Keratinocyte (primary cell): ENCODE measurements at regions not wholly inside any gene's neighbourhood (a gene's known extent, or its start where the extent isn't known, plus 50 kb on each side); places are given as distances from the start of the nearest gene placed in this dataset.

Experiments used
- DNase-seq: peaks from one replicate; pipeline ENCODE4 v3.0.0-alpha.2; 2011; ENCODE audit warnings: low read depth, missing footprints, low spot score
- FAIRE-seq: peaks from 2 replicates; lab custom pipeline; 2011; peaks lifted over from hg19 to GRCh38; lab: Jason Lieb, UNC
- H2AFZ ChIP-seq: 2 replicates; pipeline ENCODE4 v1.6.0; 2012; ENCODE audit warnings: low read length, control low read depth, inconsistent platforms; ENCODE audit not compliant: control insufficient read depth
- H3K27ac ChIP-seq: 2 replicates; pipeline ENCODE4 v1.5.1; 2011; ENCODE audit warnings: low read length; ENCODE audit not compliant: control insufficient read depth, insufficient read depth
- H3K27me3 ChIP-seq: 3 replicates; pipeline ENCODE4 v1.6.0; 2011; ENCODE audit warnings: low read length; ENCODE audit not compliant: control insufficient read depth, insufficient read depth; ENCODE audit errors: extremely low read depth
- H3K36me3 ChIP-seq, 2 experiments: 2 replicates in 1 of 2; 3 replicates in 1 of 2; pipeline ENCODE4 v1.5.1; 2011; ENCODE audit warnings: low read length in 2 of 2, mild to moderate bottlenecking in 1 of 2; ENCODE audit not compliant: control insufficient read depth in 2 of 2, insufficient read depth in 2 of 2; ENCODE audit errors: extremely low read depth in 1 of 2
- H3K4me1 ChIP-seq: 3 replicates; pipeline ENCODE4 v1.5.1; 2011; ENCODE audit warnings: low read length; ENCODE audit not compliant: control insufficient read depth, insufficient read depth; ENCODE audit errors: extremely low read depth
- H3K4me2 ChIP-seq: 3 replicates; pipeline ENCODE4 v1.6.0; 2011; ENCODE audit warnings: low read depth, low read length; ENCODE audit not compliant: control insufficient read depth, insufficient read depth; ENCODE audit errors: extremely low read depth
- H3K4me3 ChIP-seq, 3 experiments: fragments of 200-600 bp in 1 of 3; sonication (generic) in 1 of 3; 2 replicates in 2 of 3; 3 replicates in 1 of 3; pipeline ENCODE4 v1.5.1; 2011 to 2016; ENCODE audit warnings: low read length in 3 of 3, mild to moderate bottlenecking in 3 of 3, control low read depth in 2 of 3, inconsistent platforms in 1 of 3, low read depth in 1 of 3, mixed read lengths in 1 of 3, mixed run types in 1 of 3, moderate library complexity in 1 of 3; ENCODE audit not compliant: control insufficient read depth in 2 of 3, insufficient read depth in 2 of 3; ENCODE audit errors: extremely low read depth in 1 of 3
- H3K79me2 ChIP-seq: 2 replicates; pipeline ENCODE4 v1.6.0; 2012; ENCODE audit warnings: low read length; ENCODE audit not compliant: control insufficient read depth, insufficient read depth
- H3K9ac ChIP-seq: 3 replicates; pipeline ENCODE4 v1.6.0; 2011; ENCODE audit warnings: low read length; ENCODE audit not compliant: control insufficient read depth, insufficient read depth; ENCODE audit errors: extremely low read depth
- H3K9me1 ChIP-seq: 3 replicates; pipeline ENCODE4 v1.6.0; 2011; ENCODE audit warnings: low read length; ENCODE audit not compliant: control insufficient read depth, insufficient read depth; ENCODE audit errors: extremely low read depth
- H3K9me3 ChIP-seq: 2 replicates; pipeline ENCODE4 v1.5.1; 2012; ENCODE audit warnings: low read depth, low read length; ENCODE audit not compliant: control insufficient read depth
- H4K20me1 ChIP-seq: 3 replicates; pipeline ENCODE4 v1.6.0; 2011; ENCODE audit warnings: low read length; ENCODE audit not compliant: control insufficient read depth, insufficient read depth; ENCODE audit errors: extremely low read depth
- EZH2 ChIP-seq: IDR thresholded peaks from one replicate; pipeline ENCODE4 v1.6.1; 2012; ENCODE audit warnings: inconsistent platforms, mild to moderate bottlenecking, low read length, moderate library complexity
- dilution Hi-C: fragments of 300-500 bp; cut with MboI; formaldehyde crosslinking; loops from one replicate; pipeline ENCODE4 v1.7.0; 2020; ENCODE audit warnings: low sequenced_read_pairs; ENCODE audit not compliant: extremely low pct_ligation_motif_present
- TF ChIP-seq, protein P1 (sequence below), 3 experiments: IDR thresholded peaks in 1 of 3; conservative IDR thresholded peaks in 1 of 3; optimal IDR thresholded peaks in 1 of 3; 2 replicates in 2 of 3; 3 replicates in 1 of 3; pipeline versions ENCODE3 to v1.5.1; 2011; ENCODE audit warnings: low read length in 3 of 3, mild to moderate bottlenecking in 3 of 3, moderate library complexity in 2 of 3, control low read depth in 1 of 3, inconsistent platforms in 1 of 3; ENCODE audit not compliant: insufficient read depth in 2 of 3; ENCODE audit errors: extremely low read depth in 1 of 3

DNA sequence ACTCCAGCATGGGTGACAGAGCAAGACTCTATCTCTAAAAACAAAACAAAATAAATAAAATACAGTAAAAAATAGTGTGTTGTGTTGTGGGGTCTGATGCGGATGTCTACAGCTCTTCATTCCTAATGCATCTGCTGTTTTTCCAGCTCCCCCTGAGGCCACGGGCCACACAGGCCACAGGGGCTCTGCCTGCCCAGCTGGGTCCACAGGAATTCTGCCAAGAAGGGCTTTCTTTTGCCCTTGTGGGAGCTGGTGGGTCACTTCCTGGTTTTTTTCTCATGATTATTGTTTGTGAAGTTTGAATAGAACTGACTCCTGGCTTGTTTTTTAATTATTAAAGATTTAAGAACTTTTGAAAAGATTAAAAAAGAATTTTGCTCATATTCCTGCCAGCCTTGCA is 67.4 kb upstream of the CLDN5 start:
- dilution Hi-C loops: no loop called here

DNA sequence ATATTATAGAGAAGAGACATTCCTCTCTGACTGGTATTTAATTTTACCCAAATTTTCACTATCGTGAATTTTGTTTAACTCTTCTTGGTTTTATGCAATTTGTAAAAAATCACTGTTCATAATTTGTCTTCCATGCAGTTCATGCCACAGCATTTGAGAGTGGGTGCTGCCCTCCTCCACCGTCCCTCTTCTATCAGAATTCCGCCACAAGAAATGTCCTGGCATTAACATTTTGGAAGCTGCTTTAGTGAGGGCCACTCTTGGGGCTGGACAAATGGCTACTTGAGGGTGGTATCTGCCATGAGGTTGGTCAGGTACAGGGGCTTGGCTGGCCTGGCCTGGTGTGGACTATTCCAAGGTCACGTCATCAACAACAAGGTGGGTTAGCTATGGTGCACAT is 68.3 kb upstream of the CLDN5 start:
- H3K9me1 ChIP-seq: no peaks in the 10 kb centered on the region
- TF ChIP-seq, protein P1, sequence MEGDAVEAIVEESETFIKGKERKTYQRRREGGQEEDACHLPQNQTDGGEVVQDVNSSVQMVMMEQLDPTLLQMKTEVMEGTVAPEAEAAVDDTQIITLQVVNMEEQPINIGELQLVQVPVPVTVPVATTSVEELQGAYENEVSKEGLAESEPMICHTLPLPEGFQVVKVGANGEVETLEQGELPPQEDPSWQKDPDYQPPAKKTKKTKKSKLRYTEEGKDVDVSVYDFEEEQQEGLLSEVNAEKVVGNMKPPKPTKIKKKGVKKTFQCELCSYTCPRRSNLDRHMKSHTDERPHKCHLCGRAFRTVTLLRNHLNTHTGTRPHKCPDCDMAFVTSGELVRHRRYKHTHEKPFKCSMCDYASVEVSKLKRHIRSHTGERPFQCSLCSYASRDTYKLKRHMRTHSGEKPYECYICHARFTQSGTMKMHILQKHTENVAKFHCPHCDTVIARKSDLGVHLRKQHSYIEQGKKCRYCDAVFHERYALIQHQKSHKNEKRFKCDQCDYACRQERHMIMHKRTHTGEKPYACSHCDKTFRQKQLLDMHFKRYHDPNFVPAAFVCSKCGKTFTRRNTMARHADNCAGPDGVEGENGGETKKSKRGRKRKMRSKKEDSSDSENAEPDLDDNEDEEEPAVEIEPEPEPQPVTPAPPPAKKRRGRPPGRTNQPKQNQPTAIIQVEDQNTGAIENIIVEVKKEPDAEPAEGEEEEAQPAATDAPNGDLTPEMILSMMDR (optimal IDR thresholded peaks at IDR 0.05 in 1 of 3, IDR thresholded peaks at IDR 0.05 in 1 of 3, conservative IDR thresholded peaks at IDR 0.05 in 1 of 3; ENCODE audit: extremely low read depth in 1 of 3, insufficient read depth in 2 of 3, low read length in 3 of 3): no peak
- no peak for TF ChIP-seq EZH2
- H2AFZ ChIP-seq: no peak overlapping the region
- H4K20me1 ChIP-seq: no peaks in the 10 kb centered on the region
- DNase-seq: no peak
- dilution Hi-C loops: no loop called here
- no peaks in the 10 kb centered on the region for H3K4me1 ChIP-seq
- no peak overlapping the region for H3K4me2 ChIP-seq
- no peak overlapping the region for H3K4me3 ChIP-seq
- H3K9me3 ChIP-seq: no peaks in the 10 kb centered on the region
- no peaks in the 10 kb centered on the region for H3K27me3 ChIP-seq
- FAIRE-seq: no peak
- H3K9ac ChIP-seq: no peak overlapping the region
- no peaks in the 10 kb centered on the region for H3K36me3 ChIP-seq
- no peaks in the 10 kb centered on the region for H3K79me2 ChIP-seq
- H3K27ac ChIP-seq: no peak overlapping the region

More for the DNA sequence above, 67.4 kb upstream of the CLDN5 start:
- no peaks in the 10 kb centered on the region for H3K9me3 ChIP-seq
- H3K79me2 ChIP-seq: no peaks in the 10 kb centered on the region
- H3K27ac ChIP-seq: no peak overlapping the region
- FAIRE-seq (no peak), DNase-seq (no peak)
- H3K27me3 ChIP-seq: no peaks in the 10 kb centered on the region
- H3K9ac ChIP-seq: no peak overlapping the region
- H3K4me3 ChIP-seq: no peak overlapping the region
- H2AFZ ChIP-seq: no peak overlapping the region
- no peaks in the 10 kb centered on the region for H3K36me3 ChIP-seq
- TF ChIP-seq, protein P1 (optimal IDR thresholded peaks at IDR 0.05 in 1 of 3, IDR thresholded peaks at IDR 0.05 in 1 of 3, conservative IDR thresholded peaks at IDR 0.05 in 1 of 3; ENCODE audit: extremely low read depth in 1 of 3, insufficient read depth in 2 of 3, low read length in 3 of 3): no peak
- no peak for TF ChIP-seq EZH2
- no peaks in the 10 kb centered on the region for H3K4me1 ChIP-seq
- no peak overlapping the region for H3K4me2 ChIP-seq
- H4K20me1 ChIP-seq: no peaks in the 10 kb centered on the region
- no peaks in the 10 kb centered on the region for H3K9me1 ChIP-seq
